SHP77 treated with DMSO at 0.1 percent for 48 hours (cell line): ENCODE measurements at regions not wholly inside any gene's neighbourhood (a gene's known extent, or its start where the extent isn't known, plus 50 kb on each side); places are given as distances from the start of the nearest gene placed in this dataset.

Experiments
- DNase-seq: peaks from one replicate; lab custom pipeline; 2025; lab: John Stamatoyannopoulos, UW

GRCh38 chr11:123303924-123304323, 108.9 kb upstream of the CLMP start:
- no peak for DNase-seq

GRCh38 chr11:123302751-123303195, 107.7 kb upstream of the CLMP start:
- no peak for DNase-seq

GRCh38 chr11:123301696-123302400, 106.8 kb upstream of the CLMP start:
- no peak for DNase-seq

- no peak for DNase-seq
These were observed 106.1 kb upstream of the CLMP start for GRCh38 chr11:123301013-123301591.

GRCh38 chr11:123299721-123300120, 104.7 kb upstream of the CLMP start:
- DNase-seq, result no peak

GRCh38 chr11:123298488-123299447, 103.7 kb upstream of the CLMP start:
- no peak for DNase-seq

GRCh38 chr11:123292647-123293046, 97.6 kb upstream of the CLMP start:
- no peak for DNase-seq

GRCh38 chr11:123291201-123291869, 96.3 kb upstream of the CLMP start:
- no peak for DNase-seq

GRCh38 chr11:123286761-123287160, 91.7 kb upstream of the CLMP start:
- no peak for DNase-seq

GRCh38 chr11:123286255-123286654, 91.2 kb upstream of the CLMP start:
- DNase-seq, result no peak

GRCh38 chr11:123284454-123284853, 89.4 kb upstream of the CLMP start:
- DNase-seq, result no peak

- DNase-seq, result no peak
These were observed 87.5 kb upstream of the CLMP start for GRCh38 chr11:123282597-123282996.

- DNase-seq, result no peak
These were observed 78.6 kb upstream of the CLMP start for GRCh38 chr11:123273616-123274015.

- no peak for DNase-seq
These were observed 77.5 kb upstream of the CLMP start for GRCh38 chr11:123272565-123272964.

GRCh38 chr11:123268156-123268555, 73.1 kb upstream of the CLMP start:
- DNase-seq, result no peak

GRCh38 chr11:123265951-123266350, 70.9 kb upstream of the CLMP start:
- DNase-seq, result no peak

GRCh38 chr11:123264431-123264780, 69.4 kb upstream of the CLMP start:
- no peak for DNase-seq

GRCh38 chr11:123261345-123262106, 66.5 kb upstream of the CLMP start:
- peak; percentile 45 for DNase-seq

GRCh38 chr11:123260511-123261211, 65.6 kb upstream of the CLMP start:
- no peak for DNase-seq

- no peak for DNase-seq
These were observed 63.8 kb upstream of the CLMP start for GRCh38 chr11:123258877-123259276.

GRCh38 chr11:123257370-123257769, 62.3 kb upstream of the CLMP start:
- no peak for DNase-seq
